HG03139 (cell line): ENCODE measurements at regions not wholly inside any gene's neighbourhood (a gene's known extent, or its start where the extent isn't known, plus 50 kb on each side); places are given as distances from the start of the nearest gene placed in this dataset.

Source experiments
- ATAC-seq: cut with Tn5 transposase; IDR thresholded peaks from one replicate; pipeline ENCODE4 v1.9.1; 2021; ENCODE audit not compliant: unreplicated experiment

DNA sequence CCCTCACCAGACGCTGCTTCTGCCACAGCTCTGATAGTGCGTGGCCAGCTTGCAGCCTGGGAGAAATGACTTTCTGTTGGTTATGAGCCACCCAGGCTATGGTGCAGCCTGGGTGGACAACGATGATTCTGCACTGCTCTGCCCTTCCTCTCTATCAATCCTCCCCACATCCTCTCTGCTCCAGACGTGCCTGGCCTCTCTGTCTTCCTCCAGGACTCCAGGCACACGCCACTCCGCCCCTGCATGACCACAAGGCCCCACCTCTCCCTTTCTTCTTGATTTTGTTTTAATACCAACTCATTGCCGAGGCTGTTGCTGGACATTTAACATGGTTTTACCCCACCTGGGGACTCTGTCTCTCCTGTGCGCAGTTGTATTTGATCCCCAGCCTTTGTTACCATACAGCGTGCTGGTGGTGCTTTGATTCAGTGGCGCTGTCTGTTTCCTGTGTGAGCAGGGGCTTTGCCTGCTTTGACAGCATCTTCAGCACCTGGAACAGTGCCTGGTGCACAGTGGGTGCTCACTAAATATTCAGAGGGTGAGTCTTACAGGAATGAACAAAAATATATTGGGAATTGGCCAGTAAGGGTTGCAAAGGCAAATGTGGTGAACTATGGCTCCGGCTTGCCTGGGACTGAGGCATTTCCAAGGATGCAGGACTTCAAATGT is 280.9 kb downstream of the CDH26 start:
- no peak for ATAC-seq

DNA sequence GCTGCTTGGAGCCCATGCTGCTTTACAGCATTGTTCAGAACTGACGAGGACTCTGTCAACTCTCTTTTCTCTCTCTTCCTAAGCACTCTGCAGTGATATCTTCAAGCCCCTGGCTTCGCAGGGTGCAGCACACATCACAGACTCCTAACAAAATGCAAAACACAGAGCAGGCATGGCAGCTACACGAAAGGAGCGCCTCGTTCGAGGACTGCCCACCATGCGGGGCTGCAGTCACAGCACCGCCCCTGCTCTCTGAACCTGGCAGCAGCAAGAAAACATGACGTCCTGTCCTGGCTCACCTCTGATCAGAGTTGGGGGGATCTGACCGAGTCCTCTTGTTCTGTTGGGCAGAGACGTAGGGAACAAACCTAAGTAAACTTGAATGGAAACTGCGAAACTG is 281.7 kb downstream of the CDH26 start:
- no peak for ATAC-seq

DNA sequence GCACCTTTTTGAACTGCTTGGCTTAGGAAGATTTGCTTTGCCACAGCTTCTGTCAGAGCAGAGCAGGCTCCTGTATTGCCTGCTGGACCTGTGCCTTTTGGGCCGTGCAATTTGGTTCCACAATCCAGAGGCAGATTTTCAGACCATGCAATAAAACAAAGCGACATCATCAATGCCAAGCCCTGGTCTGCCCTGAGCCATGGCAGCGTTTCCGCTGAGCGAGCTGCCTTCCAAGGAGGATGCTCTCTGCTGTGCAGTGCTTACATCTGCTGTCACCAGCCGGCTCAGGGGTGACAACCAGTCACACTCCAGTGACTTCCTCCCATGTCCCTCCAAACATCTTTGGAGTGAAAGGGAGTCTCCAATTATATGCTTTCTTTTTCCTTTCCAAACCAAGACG is 282.2 kb downstream of the CDH26 start:
- ATAC-seq: no peak

DNA sequence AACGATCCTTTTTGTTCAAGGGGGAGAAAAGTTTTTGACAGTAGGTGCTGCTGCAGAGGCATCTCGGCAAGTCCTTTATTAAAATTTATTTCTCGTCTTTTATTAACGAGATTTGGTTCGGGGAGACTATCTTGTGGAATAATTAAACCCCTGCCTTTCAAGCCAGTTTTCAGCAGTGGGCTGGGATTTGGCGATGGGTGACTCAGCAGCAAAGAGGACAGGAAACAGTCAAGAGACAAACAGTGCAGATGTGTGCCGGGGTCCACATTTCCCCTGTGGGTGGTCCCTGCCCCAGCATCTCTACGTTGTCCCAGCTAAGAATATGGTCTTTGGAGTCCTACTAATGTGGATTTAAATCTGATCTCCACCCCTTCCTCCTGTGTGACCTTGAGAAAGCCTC is 282.8 kb downstream of the CDH26 start:
- no peak for ATAC-seq

DNA sequence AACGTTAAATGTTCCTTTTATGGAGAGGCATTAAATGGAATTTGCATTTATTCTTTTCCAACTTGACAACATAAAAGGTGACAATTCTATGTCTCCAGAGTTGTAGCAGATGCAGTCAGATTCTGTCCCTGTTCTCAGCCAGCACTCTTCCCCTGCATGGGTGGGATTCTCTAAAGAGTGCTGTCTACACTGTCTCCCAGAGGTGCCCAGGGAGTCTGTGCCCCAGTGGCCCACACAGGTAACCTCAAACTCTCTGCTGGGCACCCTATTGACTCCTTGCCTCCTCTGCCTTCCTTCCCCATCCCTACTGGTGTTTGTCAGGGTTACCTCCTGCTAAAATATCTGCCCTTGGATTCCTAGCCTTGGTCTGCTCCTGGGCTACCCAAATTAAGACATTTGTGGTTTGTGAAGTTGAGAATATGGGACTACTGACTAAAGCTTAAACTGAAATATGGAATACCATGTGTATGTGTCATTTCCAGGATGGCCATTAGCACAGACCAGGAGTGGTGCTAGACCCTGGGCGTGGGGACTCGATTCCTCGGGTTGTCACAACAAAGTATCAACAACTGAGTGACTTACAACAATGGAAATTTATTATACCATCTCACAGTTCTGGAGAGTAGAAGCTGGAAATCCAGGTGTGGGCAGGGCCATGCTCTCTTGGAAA is 284.7 kb downstream of the CDH26 start:
- no peak for ATAC-seq

DNA sequence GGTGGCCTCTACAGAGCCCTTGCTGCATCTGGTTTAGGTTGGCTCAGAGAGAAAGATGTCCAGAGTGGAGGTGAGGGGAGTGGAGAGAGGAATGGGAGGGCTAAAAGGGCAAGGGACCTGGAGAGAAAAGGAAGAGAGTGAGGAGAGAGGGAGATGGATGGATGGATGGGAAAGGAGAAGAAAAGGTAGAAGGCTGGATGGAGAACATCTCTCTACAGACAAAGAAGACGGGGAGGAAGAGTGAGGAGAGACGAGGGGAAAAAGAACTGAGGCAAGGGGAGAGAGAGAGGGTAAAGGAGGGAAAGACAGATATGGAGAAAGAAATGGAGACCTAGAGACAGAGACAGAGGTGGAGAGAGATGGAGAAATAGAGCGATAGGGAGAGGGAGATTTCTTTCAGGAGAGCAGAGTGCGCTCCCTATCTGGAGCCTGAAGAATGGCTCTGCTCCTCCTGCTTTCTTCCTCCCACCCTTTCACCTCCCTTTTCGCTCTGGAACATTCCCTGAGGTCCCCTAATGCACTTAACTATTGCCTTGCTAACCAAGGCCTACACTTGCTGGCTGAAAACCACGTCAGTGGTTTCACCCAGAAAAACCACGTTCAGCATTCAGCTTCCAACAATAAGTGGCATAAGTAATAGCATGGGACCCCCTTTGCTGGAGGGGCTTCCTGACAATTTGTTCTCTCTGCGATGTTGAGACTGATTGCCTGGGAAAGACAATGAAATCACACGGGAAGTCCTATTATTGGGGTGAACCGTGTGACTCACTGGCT is 286.3 kb downstream of the CDH26 start:
- no peak for ATAC-seq

DNA sequence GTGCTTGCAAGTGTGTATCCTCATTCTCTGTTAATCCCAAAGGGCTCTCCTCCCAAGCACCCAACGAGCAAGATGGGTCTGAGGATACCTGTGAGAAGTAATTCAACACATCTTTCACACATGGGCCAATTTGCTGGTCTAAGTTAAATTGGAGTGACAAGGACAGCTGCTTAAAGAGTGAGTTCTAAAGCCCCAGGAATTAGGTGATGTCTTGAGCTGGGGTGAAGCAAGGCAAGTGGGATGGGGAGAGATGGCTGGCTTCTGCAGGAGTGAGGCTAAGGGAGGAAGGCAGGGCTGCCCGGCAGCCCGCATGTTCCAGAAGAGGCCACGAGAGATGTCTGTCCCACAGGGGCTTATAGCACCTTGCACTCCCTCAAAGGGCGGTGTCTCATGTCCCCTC is 288.5 kb downstream of the CDH26 start:
- no peak for ATAC-seq

DNA sequence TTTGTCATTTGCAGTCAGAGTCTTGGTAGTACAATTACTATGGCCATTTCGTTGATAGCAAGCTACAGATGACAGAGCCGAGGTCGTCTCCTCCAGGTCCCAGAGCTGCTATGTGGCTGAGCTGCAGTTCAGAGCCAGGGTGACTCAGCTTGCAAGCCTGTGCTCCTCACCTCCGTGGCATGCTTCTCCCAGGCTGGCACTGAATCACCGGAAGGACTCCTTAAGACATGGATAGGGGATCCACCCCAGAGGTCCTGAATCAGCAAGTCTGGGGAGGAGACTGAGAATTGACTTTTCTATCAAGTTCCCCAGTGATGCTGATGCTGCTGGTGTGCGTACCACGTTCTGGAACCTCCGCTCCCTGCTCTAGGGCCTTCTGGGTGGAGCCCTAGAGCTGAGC is 291.2 kb downstream of the CDH26 start:
- no peak for ATAC-seq

DNA sequence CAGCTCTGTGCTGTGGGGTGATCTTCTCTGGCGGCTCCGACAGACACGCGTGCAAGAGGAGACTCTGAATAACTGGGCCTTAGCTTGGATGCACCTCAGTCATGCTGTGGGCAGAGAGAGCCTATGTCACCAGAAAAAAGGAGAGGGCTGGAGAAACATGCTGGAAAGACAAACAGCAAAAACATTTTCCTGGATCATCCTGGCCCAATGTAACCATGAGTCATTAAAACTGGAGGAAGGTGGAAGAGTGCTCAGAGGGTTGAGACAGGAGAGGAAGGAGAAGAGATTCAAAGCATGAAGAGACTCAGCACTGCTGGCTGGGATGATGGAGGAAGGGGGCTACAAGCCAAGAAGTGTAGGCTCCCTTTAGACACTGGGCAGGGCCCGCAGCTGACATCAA is 292.0 kb downstream of the CDH26 start:
- ATAC-seq: no peak

DNA sequence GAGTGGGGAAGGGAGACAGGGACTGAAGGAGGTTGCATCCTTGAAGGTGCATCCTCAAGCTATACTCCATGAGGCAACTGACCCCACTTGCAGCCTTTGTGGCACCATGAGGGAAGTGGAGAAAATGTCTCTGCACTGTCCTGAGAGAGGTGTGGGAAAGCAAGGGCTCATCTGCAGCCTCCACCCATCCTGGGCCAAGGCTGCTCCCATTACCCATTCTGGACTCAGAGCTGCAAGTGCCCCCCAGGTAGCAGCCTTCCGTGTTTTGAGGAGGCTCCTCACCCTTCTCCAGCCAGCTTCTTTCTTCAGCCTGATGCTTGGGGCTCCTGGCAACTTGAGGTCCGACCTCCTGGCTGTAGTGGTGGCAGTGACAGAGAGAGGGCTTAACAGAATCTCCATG is 294.6 kb downstream of the CDH26 start:
- ATAC-seq: no peak

DNA sequence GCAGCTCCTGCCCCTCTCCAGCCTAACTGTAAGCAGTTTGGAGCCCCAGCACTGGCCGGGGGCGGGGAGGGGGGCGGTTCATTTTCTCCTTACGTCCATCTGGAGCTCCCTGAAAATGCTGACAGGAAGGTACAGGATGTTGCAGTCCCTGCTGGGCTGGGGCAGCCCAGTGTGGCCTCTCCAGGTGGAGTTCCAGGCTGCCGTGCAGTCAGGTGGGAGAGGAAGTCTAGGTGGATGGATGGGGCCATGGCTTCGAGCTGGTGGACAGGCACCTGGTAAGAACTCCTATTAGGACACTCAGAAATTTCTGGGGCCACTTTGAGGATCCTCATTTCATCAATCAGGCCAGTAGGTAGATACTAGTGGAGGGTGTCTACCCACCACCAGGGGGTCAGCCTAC is 295.2 kb downstream of the CDH26 start:
- ATAC-seq: no peak

DNA sequence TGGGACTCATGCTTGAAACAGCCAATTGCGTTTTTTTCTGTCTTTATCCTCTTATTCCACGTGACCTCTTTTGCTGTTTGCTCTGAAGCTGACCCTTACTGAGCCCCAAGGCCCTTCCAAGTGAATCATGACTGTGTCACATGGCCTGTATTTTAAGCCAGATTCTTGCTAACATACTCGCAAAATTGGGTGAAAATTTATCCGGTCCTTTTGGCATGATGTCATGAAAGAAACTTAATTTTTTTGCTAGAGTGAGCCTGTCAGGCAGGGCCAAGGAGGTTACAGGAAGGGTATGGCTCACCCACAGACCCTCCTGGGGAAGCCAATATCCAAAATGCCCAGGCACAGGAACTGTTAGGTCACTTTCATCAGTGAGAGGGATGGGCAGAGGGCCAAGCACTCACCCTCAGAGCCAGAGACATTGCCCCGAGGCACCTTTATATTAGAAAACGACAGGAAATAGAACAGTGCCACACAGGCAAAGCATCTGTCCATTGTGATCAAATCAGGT is 296.7 kb downstream of the CDH26 start:
- no peak for ATAC-seq

DNA sequence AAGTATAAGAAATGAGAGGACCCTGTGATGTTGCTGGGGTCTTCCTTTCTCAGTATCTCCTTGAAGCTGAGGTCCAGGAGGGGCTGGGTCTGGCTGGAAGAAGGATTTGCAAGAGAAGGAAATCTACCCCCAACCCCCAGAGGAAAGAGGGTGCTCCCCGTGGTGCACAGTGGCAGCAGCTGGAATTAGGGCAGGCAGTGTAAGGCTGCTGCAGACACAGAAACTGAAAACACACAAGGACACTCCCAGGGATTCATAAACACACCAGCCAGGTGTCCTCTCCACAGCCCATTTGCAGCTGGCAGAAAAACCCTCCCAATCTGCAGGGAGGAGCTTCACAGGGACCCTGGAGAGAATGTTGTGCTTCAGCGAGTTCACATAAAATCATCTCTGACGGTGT is 297.2 kb downstream of the CDH26 start:
- ATAC-seq: no peak

DNA sequence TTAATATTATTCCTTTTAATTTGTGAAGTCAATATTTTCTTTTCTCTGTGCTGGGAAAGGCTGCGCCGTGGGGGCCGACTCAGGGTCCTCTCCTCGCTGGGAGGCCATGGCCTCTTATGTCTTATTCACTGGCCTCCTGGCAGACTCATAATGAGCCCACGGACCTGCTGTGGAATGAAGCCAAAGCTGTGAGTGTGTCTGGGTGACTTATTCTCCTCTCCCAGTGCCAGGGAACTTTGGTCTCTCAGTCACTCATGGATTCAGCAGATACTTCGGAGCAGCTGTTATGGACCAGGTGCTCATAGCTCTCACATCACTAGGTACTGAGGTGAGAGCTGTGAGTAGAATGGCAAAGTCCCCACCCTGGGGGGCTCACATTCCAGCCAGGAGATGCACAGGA is 297.6 kb downstream of the CDH26 start:
- ATAC-seq: no peak

DNA sequence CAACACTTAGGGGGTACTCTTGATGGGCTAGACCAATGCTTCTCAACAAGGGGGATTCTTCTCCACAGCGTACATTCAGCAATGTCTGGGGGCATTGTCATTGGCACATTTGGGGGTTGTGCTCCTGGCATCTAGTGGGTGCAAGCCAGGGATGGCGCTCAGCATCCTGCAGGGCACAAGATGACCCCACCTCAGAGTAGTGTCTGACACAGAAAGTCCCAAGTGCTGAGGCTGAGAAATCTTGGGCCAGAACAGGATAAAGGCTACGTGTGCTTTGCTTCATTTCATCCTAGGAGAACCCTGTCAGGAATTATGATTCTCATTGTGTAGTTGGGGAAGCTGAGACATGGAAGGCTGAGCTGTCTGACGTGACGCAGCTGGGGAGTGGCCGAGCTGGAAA is 298.6 kb downstream of the CDH26 start:
- no peak for ATAC-seq

DNA sequence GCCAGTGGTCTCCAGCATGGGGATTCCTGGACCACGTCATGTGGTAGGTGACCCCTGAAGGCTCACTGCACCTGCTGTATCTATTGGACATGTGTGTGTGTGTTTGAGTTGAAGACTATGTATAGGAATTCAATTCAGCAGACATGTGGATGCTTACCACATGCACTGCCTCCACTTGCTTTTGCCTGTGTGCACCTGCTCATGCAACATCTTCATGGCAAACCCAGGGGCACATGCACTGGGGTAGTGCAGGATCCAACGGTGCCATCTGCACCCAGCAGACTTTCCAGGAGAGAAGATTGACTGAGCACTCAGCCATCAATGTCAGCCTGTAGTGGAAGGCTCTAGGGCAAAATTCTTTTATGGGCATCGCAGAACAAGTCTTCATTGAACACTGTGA is 299.4 kb downstream of the CDH26 start:
- no peak for ATAC-seq

DNA sequence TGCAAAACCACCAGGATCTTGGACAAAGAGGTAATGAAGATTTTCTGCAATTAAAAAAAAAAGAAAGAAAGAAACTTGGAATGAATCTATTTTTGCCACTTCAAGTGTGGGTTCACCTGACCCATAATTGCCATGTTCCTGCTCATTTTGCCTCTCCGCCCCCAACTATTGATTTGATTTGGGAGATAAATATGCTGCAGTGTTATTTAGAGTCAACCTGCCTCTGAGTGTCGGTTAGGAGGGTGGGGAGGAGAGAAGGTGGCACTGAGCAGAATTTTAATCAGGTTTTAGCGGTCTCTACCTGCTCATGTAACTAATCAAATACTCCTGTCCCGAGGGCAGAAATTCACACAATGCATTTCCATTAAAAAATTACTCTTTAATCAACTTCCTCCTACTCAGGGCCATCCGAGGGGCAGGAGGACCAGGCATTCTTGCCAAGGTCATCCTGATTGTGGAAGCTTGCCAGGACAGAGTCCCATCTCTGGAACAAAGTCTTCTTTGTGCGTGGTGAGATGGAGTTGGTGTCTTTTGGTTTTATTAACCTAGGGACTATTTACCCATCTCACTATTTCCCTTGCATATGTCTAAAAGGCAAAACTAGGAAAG is 300.1 kb downstream of the CDH26 start:
- ATAC-seq: no peak

DNA sequence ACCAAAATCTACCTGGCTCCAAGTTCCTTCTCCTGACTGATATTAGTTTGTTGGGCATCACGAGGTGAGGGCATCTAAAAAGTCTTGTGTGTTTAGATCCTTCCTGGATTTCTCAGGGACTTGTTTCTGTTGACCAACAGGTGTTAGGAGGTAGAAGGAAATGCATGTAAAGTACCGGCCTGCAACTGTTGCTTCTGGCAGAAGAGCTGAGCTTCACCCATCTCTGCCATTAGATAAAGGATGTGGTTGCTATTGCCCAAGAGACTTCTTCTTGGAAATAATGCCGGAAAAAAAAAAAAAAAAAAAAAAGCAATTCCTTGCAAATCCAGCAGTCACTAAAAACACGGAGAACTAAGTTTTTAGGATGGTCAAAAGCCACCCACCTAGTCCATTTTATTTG is 303.1 kb downstream of the CDH26 start:
- no peak for ATAC-seq

DNA sequence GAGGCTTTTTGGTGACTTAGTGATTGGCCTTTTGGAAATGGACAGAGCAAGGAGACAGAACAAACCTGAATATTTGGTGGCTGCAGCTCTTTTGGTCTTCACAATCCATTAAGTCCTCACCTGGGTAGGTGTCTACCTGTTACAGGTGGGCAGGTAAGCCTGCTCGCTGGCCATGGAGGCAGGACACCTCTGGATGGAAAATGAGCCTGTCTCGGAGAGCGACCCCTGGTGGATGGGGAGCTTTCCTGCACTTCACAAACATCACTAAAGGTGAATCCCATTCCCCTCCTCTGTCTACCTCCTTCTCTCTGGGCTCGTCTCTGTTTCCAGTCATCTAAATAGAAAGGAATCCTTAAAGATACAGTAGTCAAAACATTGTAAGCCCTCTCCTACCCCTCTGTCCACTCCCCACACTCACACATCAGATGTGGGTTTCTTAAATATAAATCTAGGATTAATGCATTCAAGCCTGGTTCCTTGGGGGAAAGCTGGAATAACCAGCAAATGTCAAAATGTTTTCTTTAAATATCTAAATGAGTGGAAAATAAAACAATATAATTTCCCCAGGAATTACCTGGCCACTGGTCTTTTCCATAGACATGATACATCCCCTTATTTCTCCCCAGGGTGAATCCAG is 304.9 kb downstream of the CDH26 start:
- ATAC-seq: no peak

DNA sequence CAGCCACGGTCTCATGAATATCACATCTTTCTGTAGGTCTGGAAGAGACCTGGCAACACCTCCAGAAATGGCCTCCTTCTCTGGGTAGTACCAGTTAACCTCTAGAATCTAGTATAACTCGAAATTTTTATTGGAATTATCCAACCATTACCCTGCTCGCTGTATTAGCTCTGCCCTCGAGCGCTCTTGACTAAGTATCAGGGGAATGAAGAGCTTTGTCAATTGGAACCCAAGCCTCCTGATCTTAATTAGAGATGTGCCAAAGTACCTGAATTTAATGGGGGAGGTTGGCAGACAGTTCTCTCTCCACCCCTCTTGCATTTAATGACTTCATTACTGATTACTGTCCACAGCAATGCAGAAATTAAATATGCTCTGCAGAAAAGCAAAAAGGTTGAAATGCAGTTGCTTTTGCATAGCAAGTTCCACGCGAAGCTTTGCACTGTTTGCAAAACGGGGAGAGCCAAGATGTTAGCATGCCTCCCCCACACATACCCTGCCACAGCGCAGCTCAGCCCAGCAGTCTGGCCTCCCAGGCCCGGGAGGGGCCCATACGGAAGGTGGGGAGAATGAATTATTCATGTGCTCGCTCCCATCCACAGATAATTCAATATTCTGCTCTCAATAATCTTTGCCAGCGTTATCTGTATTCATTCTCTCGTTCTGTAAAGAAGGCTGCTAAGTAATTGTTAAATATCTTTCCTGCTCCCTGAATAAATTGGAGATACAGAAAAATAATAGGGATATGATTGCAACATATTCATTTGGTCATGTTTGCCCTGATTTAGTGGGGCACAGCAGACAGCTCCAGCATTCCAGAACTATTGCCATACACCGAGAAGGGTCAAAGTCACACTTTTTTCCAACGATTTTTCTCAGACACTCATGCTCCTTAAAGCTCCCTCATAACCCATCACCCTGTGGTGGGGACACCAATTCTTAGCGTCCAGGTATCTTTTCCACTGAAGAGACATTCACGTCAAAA is 305.8 kb downstream of the CDH26 start:
- ATAC-seq: no peak
